ENCODE measurements at regions not wholly inside any gene's neighbourhood (a gene's known extent, or its start where the extent isn't known, plus 50 kb on each side); places are given as distances from the start of the nearest gene placed in this dataset.

- TF ChIP-seq POLR2AphosphoS5 (IDR thresholded peaks at IDR 0.05; ENCODE audit: low read depth, low read length) (no peak), CTCF (IDR thresholded peaks at IDR 0.05 in 2 of 3, conservative IDR thresholded peaks at IDR 0.05 in 1 of 3; ENCODE audit: borderline replicate concordance in 1 of 3, insufficient read depth in 1 of 3, low read depth in 2 of 3, low read length in 2 of 3) (no peak), RAD21 (IDR thresholded peaks at IDR 0.05; ENCODE audit: low read depth) (no peak), FOSL1 (IDR thresholded peaks at IDR 0.05; ENCODE audit: low read depth) (no peak), POLR2A (IDR thresholded peaks at IDR 0.05; ENCODE audit: borderline replicate concordance, extremely low read depth, insufficient read depth, insufficient read length) (no peak), EZH2 (IDR thresholded peaks at IDR 0.05) (no peak), ZFX (IDR thresholded peaks at IDR 0.05) (no peak), ZNF274 (IDR thresholded peaks at IDR 0.05; ENCODE audit: low read depth, low read length) (no peak)
- TF ChIP-seq, protein P1, sequence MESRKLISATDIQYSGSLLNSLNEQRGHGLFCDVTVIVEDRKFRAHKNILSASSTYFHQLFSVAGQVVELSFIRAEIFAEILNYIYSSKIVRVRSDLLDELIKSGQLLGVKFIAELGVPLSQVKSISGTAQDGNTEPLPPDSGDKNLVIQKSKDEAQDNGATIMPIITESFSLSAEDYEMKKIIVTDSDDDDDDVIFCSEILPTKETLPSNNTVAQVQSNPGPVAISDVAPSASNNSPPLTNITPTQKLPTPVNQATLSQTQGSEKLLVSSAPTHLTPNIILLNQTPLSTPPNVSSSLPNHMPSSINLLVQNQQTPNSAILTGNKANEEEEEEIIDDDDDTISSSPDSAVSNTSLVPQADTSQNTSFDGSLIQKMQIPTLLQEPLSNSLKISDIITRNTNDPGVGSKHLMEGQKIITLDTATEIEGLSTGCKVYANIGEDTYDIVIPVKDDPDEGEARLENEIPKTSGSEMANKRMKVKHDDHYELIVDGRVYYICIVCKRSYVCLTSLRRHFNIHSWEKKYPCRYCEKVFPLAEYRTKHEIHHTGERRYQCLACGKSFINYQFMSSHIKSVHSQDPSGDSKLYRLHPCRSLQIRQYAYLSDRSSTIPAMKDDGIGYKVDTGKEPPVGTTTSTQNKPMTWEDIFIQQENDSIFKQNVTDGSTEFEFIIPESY (IDR thresholded peaks at IDR 0.05; ENCODE audit: extremely low read depth, insufficient replicate concordance, low read length) = no peak
- TF ChIP-seq, protein P2, sequence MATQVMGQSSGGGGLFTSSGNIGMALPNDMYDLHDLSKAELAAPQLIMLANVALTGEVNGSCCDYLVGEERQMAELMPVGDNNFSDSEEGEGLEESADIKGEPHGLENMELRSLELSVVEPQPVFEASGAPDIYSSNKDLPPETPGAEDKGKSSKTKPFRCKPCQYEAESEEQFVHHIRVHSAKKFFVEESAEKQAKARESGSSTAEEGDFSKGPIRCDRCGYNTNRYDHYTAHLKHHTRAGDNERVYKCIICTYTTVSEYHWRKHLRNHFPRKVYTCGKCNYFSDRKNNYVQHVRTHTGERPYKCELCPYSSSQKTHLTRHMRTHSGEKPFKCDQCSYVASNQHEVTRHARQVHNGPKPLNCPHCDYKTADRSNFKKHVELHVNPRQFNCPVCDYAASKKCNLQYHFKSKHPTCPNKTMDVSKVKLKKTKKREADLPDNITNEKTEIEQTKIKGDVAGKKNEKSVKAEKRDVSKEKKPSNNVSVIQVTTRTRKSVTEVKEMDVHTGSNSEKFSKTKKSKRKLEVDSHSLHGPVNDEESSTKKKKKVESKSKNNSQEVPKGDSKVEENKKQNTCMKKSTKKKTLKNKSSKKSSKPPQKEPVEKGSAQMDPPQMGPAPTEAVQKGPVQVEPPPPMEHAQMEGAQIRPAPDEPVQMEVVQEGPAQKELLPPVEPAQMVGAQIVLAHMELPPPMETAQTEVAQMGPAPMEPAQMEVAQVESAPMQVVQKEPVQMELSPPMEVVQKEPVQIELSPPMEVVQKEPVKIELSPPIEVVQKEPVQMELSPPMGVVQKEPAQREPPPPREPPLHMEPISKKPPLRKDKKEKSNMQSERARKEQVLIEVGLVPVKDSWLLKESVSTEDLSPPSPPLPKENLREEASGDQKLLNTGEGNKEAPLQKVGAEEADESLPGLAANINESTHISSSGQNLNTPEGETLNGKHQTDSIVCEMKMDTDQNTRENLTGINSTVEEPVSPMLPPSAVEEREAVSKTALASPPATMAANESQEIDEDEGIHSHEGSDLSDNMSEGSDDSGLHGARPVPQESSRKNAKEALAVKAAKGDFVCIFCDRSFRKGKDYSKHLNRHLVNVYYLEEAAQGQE (IDR thresholded peaks at IDR 0.05; ENCODE audit: low read depth) = no peak
Measured at GRCh38 chr13:107713314-107713713, 502.0 kb downstream of the LIG4 start.
